HG03135 (cell line): ENCODE measurements at regions not wholly inside any gene's neighbourhood (a gene's known extent, or its start where the extent isn't known, plus 50 kb on each side); places are given as distances from the start of the nearest gene placed in this dataset.

Experiments used
- ATAC-seq: cut with Tn5 transposase; IDR thresholded peaks from one replicate; pipeline ENCODE4 v1.9.1; 2021; ENCODE audit warnings: mild to moderate bottlenecking, moderate library complexity; ENCODE audit not compliant: unreplicated experiment

GRCh38 chr1:42035205-42035829 lies 116.6 kb upstream of the HIVEP3 start:
- peak; percentile 79 for ATAC-seq

- ATAC-seq, result no peak
These were observed 115.7 kb upstream of the HIVEP3 start for GRCh38 chr1:42034426-42034825.

- no peak for ATAC-seq
These were observed 114.9 kb upstream of the HIVEP3 start for GRCh38 chr1:42033629-42034028.

- no peak for ATAC-seq
These were observed 99.0 kb upstream of the HIVEP3 start for GRCh38 chr1:42017730-42018129.

- no peak for ATAC-seq
These were observed 98.5 kb upstream of the HIVEP3 start for GRCh38 chr1:42017259-42017658.

GRCh38 chr1:42014823-42015222 lies 96.1 kb upstream of the HIVEP3 start:
- no peak for ATAC-seq

GRCh38 chr1:42013881-42014470 lies 95.3 kb upstream of the HIVEP3 start:
- no peak for ATAC-seq

- ATAC-seq, result no peak
These were observed 94.1 kb upstream of the HIVEP3 start for GRCh38 chr1:42012852-42013251.

- ATAC-seq, result no peak
These were observed 91.7 kb upstream of the HIVEP3 start for GRCh38 chr1:42010381-42010780.

GRCh38 chr1:42008264-42008663 lies 89.5 kb upstream of the HIVEP3 start:
- ATAC-seq, result no peak

GRCh38 chr1:42006836-42007235 lies 88.1 kb upstream of the HIVEP3 start:
- ATAC-seq, result no peak

GRCh38 chr1:42006093-42006492 lies 87.4 kb upstream of the HIVEP3 start:
- no peak for ATAC-seq

GRCh38 chr1:42005530-42005929 lies 86.8 kb upstream of the HIVEP3 start:
- no peak for ATAC-seq

- ATAC-seq, result no peak
These were observed 86.1 kb upstream of the HIVEP3 start for GRCh38 chr1:42004860-42005259.

GRCh38 chr1:42004322-42004721 lies 85.6 kb upstream of the HIVEP3 start:
- no peak for ATAC-seq

GRCh38 chr1:42003433-42003832 lies 84.7 kb upstream of the HIVEP3 start:
- ATAC-seq, result no peak

- ATAC-seq, result no peak
These were observed 83.5 kb upstream of the HIVEP3 start for GRCh38 chr1:42002220-42002619.

GRCh38 chr1:42000766-42001165 lies 82.0 kb upstream of the HIVEP3 start:
- ATAC-seq, result no peak

- ATAC-seq, result no peak
These were observed 81.2 kb upstream of the HIVEP3 start for GRCh38 chr1:41999884-42000283.

GRCh38 chr1:41998250-41998649 lies 79.5 kb upstream of the HIVEP3 start:
- ATAC-seq, result no peak

- ATAC-seq, result no peak
These were observed 78.4 kb upstream of the HIVEP3 start for GRCh38 chr1:41997153-41997552.

GRCh38 chr1:41995441-41996130 lies 76.9 kb upstream of the HIVEP3 start:
- ATAC-seq, result no peak
